KOPT-K1 (cell line): ENCODE measurements at regions not wholly inside any gene's neighbourhood (a gene's known extent, or its start where the extent isn't known, plus 50 kb on each side); places are given as distances from the start of the nearest gene placed in this dataset.

Experiments
- H3K27ac ChIP-seq: fragments of 200-600 bp; sonication (generic); 2 replicates; pipeline ENCODE4 v1.5.1; 2016; ENCODE audit warnings: antibody characterized with exemption, mild to moderate bottlenecking, low read depth, low read length; ENCODE audit not compliant: poor library complexity, severe bottlenecking
- H3K36me3 ChIP-seq: fragments of 200-600 bp; sonication (generic); 2 replicates; pipeline ENCODE4 v1.5.1; 2017; ENCODE audit warnings: antibody characterized with exemption, mild to moderate bottlenecking, low read length, moderate library complexity; ENCODE audit not compliant: insufficient read depth
- H3K9me3 ChIP-seq: fragments of 200-600 bp; sonication (generic); 2 replicates; pipeline ENCODE4 v1.5.1; 2017; ENCODE audit warnings: antibody characterized with exemption, low read length, mild to moderate bottlenecking; ENCODE audit not compliant: insufficient read depth, poor library complexity, severe bottlenecking

DNA sequence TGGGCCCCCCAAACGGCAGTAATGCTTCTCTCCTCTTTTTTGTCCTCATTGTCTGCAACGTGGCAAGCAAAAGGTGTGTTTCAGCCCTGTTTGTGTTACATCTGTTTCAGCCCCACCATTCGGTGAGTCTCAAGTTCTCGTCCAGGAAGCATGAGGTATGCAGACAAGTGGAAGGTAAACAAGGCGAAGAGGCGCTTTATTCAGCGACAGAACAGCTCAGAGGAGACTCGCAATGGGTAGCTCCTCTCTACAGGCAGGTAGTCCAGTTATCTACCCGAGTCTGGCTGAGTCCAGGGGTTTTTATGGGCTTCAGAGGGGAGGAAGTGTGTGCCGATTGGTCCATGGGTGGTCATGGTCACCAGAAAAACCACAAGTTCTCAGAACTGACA, 733.4 kb upstream of the CDH7 start:
- no peaks in the 10 kb centered on the region for H3K36me3 ChIP-seq

DNA sequence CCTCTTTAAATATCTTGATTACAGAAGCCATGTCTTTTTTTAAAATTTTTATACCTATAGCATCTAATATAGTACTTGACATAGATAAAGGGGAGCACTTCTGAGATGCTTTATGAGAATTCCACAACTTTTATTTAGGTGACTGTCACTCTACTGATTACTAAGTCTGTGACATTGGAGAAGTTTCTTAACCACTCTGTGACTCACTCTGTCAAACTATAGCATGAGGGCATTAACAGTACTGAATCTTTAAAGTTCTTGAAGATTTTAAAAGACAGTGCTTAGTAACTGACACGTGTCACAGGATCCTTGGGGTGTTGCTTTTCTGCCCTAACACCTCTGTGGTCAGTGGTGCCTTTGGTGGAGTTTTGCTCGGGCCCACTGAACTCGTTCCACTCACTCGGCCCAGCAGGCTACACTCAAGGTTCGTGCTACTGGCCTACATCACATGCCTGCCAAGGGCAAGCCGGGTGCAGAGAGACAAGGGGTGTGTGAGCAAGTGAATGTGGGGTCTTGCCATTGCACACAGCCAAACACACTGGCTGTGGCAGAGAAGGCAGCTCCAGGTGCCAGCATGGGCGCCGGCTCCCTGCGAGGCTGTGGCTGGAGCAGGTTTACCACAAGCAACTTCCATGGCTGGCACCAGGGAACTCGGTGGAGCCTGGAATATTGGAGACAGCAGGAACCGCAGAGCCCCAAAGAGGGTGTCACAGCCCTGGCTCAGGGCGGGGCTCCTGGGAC, 734.0 kb upstream of the CDH7 start:
- no peaks in the 10 kb centered on the region for H3K36me3 ChIP-seq
- no peak overlapping the region for H3K27ac ChIP-seq
- H3K9me3 ChIP-seq = no peaks in the 10 kb centered on the region

More for the DNA sequence above, 733.4 kb upstream of the CDH7 start:
- no peaks in the 10 kb centered on the region for H3K9me3 ChIP-seq
- no peak overlapping the region for H3K27ac ChIP-seq

DNA sequence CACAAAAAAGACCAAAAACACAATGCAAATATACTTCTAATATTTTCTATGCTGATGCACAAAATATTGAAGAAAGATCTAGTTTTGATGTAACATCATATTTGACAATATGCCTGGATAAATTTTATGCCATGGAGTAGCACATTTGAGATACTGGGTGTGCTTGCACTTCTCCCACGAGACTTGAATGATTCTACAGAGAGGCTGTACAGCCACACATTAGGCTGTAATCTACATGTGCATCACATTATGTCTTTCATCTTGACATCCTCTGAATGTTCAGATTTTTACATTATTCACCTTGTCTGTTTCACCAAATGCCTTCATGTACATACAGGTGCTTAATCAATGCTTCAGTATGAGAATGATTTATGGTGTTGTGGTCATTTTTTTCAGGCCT, 756.4 kb upstream of the CDH7 start:
- Histone ChIP-seq H3K27ac (no peak overlapping the region), H3K9me3 (no peaks in the 10 kb centered on the region), H3K36me3 (no peaks in the 10 kb centered on the region)

DNA sequence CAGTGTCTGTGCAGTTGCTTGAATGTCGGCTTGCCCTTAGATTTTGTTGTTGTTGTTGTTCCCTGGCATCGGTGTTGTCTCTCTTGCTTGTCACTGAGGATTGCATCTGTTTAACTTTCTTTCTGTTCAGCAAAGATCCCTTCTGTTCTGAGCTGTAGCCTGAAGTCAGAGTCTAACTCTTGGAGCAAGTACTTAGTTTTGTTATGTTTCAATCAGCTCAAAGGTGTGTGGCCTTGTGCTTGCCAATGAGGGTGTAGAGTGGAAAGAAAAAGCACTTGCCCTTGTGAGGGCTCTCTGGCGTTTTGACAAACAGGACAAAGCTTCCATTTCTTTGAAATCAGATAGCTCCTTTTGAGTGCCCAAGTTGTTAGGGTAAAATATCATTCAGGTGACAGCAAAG, 757.1 kb upstream of the CDH7 start:
- Histone ChIP-seq H3K27ac (no peak overlapping the region), H3K9me3 (no peaks in the 10 kb centered on the region), H3K36me3 (no peaks in the 10 kb centered on the region)

DNA sequence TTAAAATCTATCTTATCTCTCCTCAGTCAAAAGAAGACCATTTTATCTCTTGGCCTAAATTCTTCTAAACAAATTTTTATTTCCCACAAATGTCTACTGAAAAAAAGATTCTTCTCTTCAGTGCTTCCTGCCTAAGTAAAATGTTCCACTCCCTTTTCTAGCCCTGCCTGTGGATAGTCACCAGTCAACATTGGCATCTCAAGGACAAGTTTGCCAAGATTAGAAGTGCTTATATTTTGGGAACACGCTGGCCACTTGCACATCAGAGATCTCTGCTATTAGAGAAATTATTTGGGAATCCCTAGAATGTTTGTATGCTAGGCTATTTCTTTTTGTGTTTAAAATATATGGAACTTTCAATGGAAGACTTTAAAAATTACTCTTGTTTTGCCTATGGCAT, 758.2 kb upstream of the CDH7 start:
- Histone ChIP-seq H3K36me3 (no peaks in the 10 kb centered on the region), H3K9me3 (no peaks in the 10 kb centered on the region), H3K27ac (no peak overlapping the region)

DNA sequence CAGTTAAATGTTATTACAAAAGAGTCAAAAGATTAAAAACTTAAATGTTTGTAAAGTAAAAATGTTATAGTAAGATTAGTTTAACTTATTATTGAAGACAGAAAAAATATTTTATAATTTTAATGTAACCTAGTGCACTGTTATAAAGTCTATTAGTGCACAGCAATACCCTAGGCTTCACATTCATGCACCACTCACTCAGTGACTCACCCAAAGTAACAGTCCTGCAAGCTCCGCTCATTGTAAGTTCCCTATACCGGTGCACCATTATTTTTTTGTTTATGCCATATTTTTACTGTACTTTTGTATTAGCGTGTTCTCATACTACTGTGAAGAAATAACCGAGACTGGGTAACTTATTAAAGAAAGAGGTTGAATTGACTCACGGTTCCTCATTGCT, 759.7 kb upstream of the CDH7 start:
- Histone ChIP-seq H3K9me3 (no peaks in the 10 kb centered on the region), H3K27ac (no peak overlapping the region), H3K36me3 (no peaks in the 10 kb centered on the region)

DNA sequence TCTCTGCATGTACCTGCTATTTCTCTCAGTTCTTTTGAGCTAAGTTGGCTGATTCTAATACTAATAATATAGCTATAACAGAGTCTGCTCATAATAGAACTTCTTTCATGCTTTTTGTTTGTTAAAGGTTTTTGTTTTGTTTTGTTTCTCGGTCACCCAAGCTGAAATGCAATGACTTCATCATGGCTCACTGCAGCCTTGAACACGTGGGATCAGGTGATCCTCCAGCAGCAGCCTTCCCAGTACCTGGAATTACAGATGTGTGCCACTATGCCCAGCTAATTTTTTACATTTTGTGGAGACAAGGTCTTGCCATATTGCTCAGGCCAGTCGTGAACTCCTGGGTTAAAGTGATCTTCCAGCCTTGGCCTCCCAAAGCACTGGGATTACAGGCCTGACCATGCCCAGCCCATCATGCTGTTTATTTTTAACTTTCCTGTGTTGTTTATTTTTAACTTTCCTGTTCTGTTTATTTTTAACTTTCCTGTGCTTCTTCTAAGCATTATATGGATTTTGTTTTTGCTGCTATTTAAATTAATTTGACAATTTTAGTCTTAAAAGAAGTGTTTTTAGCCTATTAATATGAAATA, 763.8 kb upstream of the CDH7 start:
- Histone ChIP-seq H3K36me3 (no peaks in the 10 kb centered on the region), H3K27ac (no peak overlapping the region), H3K9me3 (no peaks in the 10 kb centered on the region)

DNA sequence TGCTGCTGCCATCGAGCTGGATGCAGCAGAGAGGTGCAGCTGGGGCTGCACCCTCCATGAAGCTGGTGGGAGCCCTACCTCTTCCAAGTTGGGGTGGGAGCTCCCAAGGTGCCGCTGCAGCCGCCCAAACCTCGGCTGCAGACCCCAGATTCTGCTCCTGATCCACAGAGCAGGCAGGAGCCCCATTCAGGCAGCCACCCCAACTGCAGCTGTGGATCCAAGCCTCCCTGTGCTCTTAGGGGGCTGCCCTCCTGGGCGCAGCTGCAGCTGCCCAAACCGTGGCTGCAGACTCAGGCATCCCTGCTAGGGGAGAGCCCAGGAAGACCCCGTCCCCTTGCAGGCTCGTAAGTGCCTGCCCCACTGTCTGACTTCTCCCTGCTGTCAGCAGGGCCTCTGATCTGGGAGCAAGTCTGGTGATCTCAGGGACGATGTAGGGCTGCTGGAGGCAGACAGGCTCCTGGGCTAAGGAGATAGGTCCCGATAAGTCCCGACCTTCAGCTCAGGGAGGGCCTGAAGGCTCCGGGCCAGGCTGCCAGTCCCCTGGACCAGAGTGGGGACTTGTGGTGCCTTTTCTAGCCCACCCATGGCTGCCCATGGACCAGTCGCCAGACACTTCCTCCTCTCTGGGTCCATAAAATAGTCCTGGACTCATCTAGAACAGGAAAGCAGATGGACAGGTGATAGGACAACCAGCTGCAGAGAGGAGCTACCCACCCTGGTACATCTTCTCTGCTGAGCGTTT, 767.1 kb upstream of the CDH7 start:
- Histone ChIP-seq H3K9me3 (no peaks in the 10 kb centered on the region), H3K36me3 (no peaks in the 10 kb centered on the region), H3K27ac (no peak overlapping the region)

DNA sequence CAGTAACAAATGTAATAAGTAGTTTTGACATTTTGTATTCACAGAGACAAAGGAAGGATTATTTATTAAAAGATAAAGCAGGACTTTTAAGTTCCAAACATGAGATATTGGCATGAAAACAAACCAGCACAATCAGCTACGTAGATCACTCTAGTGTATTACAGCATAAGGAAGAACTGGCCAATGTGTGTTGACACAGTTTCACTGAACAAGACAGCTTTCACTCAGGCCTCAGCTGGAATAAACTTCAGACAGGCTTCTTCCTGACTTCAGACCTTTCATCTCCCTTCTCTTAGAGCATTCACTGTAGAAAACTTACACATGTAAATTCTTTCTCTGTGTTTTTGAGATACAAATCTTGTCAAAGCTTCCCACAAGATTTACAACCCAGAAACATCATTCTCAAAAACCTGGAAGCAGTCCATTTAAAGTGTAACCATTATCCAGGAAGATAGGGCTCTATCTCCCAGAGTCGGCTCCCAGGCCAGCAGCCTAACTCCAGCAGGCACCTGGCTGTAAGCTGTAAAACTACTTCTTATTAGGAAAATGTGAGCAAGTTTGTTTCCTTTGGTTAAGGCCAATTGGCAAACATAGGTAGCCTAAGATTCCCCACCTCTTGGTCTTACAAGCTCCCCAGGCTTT, 768.3 kb upstream of the CDH7 start:
- no peak overlapping the region for H3K27ac ChIP-seq
- H3K36me3 ChIP-seq = no peaks in the 10 kb centered on the region
- no peaks in the 10 kb centered on the region for H3K9me3 ChIP-seq

DNA sequence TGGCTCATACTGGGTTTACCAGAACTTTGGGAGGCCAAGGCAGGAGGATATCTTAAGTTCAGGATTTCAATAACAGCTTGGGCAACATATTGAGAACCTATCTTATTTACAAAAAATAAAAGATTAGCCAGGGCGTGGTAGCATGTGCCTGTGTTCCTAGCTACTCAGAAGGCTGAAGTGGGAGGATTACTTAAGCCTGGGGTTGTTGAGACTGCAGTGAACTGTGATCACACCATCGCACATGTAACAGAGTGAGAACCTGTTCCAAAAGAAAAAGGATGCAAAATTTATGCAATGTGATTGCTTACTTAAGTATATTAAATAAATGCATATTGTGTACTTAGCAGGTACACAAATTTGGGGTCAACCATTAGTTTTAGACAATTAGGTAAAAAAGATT, 768.9 kb upstream of the CDH7 start:
- H3K36me3 ChIP-seq = no peaks in the 10 kb centered on the region
- H3K9me3 ChIP-seq = no peaks in the 10 kb centered on the region
- no peak overlapping the region for H3K27ac ChIP-seq

DNA sequence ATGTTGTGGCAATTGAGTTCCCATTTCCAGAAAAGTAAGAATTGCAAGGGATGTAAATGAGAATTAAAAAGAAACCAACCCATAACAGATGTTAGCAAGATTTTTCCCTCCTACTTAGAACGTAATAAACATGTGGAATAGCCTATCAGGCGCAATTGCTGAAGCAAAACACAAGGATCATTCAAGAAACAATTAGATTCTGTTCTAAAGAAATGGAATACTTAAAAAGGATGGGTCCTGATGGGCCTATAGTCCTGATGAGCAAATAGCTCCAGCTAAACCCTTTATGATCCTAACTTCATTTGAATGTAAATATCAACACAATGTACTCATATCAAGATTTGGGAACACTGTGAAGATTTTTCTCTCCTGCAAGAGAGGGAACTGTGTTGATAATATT, 771.0 kb upstream of the CDH7 start:
- no peaks in the 10 kb centered on the region for H3K36me3 ChIP-seq
- H3K9me3 ChIP-seq = no peaks in the 10 kb centered on the region
- no peak overlapping the region for H3K27ac ChIP-seq

DNA sequence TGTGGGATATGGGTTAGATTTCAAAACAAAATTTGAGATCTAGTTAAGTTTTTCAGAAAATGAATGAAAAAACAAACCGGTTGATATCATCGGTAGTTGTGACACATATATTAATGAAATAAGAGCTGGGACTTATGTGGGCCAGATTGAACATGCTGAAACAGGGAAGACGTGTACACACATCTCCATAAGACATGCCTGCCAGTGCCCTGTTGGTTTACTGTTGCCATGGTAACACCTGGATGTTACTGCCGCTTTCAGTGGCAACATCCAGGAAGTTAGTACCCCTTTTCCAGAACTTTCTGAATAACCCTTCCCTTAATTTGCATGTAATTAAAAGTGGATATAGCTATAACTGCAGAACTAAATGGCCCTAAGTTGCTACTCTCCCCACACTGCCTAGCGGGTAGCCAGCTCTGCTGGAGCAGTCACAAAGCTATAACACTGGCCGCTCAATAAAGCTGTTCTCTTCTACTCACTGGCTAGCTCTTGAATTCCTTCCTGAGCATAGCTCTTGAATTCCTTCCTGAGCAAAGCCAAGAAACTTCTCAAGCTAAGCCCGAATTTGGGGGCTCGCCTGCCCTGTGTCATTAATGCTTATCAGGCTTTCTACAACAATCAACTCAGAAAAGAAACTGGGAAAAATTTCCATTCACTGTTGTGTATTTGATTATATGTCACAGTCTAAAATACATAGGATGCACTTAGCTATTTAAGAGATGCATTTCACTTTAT, 776.3 kb upstream of the CDH7 start:
- H3K9me3 ChIP-seq = no peaks in the 10 kb centered on the region
- no peaks in the 10 kb centered on the region for H3K36me3 ChIP-seq
- H3K27ac ChIP-seq = no peak overlapping the region

DNA sequence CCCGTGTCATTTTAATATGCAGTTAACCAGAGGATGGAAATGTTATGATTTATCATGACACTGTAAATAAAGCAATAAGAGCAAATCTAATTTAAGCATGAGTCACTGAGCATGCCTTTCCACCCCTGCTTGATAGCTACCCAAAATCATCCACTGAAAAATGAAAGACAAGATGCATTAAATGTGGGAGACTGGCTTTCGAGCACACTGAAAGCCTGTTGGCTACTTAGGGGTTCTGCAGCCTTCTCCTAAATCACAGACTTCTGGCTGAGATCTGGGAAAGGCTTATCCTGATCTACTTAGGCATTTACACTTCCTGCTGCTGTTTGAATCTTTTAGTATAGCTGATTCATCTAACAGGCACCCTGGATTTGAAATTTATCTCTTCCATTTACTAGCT, 778.3 kb upstream of the CDH7 start:
- Histone ChIP-seq H3K36me3 (no peaks in the 10 kb centered on the region), H3K27ac (no peak overlapping the region), H3K9me3 (no peaks in the 10 kb centered on the region)

DNA sequence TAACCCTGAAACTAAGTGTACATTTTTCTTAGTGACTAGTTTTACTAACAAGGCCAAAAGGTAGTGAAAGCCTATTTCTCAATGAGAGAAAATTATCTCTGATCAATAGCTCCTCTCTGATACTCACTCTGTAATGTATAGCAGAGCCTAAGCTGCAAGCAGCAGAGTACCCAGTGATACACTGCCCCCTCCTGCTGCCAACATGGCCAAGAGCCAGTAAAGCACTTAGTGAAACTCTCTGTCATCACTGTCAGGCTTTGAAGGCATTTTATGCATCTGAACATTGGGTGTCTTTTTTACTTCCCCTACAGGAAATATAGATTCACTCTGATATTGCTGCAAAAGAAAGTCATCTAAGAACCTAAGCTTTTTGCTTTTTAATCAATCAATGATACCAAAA, 784.1 kb upstream of the CDH7 start:
- Histone ChIP-seq H3K36me3 (no peaks in the 10 kb centered on the region), H3K27ac (no peak overlapping the region), H3K9me3 (no peaks in the 10 kb centered on the region)

DNA sequence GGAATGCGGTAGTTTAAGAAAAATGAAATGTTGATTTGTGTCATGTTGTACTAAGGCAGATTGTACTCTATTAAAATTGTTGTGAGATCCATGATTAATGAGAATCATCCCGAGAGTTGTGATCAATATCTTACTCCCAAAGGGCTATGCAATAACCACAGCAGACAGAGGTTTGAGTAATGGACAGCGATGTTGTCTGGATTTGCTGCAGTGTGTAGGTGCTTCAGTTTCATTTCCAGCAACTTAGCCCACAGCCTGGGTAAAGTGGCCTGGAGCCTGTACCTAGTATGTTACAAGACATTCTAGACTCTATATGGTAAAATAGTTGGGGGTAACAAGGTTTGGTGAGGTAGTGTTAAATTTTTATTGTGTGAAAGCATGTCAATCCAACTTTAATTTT, 794.3 kb upstream of the CDH7 start:
- Histone ChIP-seq H3K9me3 (no peaks in the 10 kb centered on the region), H3K36me3 (no peaks in the 10 kb centered on the region), H3K27ac (no peak overlapping the region)
